Activated CD8-positive, alpha-beta T cell treated with anti-CD3 and anti-CD28 coated beads, Interleukin-2, amount 10 ng/mL, durations not matched to agents 7 days and 5 days (primary cell): ENCODE measurements at regions not wholly inside any gene's neighbourhood (a gene's known extent, or its start where the extent isn't known, plus 50 kb on each side); places are given as distances from the start of the nearest gene placed in this dataset.
"Not testable (repeated sequence)": the region's sequence is repeated elsewhere in the genome, so short reads cannot be mapped to it uniquely, and the experiment has no call there.

Experiments
- ATAC-seq: fragments of 150-1000 bp; cut with Tn5 transposase; one replicate; pipeline ENCODE4 v1.10.0; 2021; ENCODE audit warnings: moderate library complexity
- CTCF ChIA-PET: fragments of 350-600 bp; sonication (Branson Sonifier 250); formaldehyde crosslinking; loops from one replicate; lab custom pipeline; 2021; ENCODE audit warnings: antibody characterized with exemption; lab: Charles Lee
- POLR2A ChIA-PET: fragments of 350-600 bp; sonication (Branson Sonifier 250); formaldehyde crosslinking; loops from one replicate; lab custom pipeline; 2021; ENCODE audit warnings: antibody characterized with exemption; lab: Charles Lee
- DNase-seq: peaks from one replicate; pipeline ENCODE4 v3.0.0-alpha.2; 2020
- H3K27ac Mint-ChIP-seq: one replicate; pipeline ENCODE4 v1.8.0; 2021; ENCODE audit warnings: mild to moderate bottlenecking, mixed read lengths
- H3K27me3 Mint-ChIP-seq: one replicate; pipeline ENCODE4 v1.8.0; 2021; ENCODE audit warnings: low read depth, mixed read lengths
- H3K36me3 Mint-ChIP-seq: one replicate; pipeline ENCODE4 v1.8.0; 2021; ENCODE audit warnings: low read depth, mixed read lengths
- H3K4me1 Mint-ChIP-seq: one replicate; pipeline ENCODE4 v1.8.0; 2021; ENCODE audit warnings: low read depth, mixed read lengths
- H3K4me3 Mint-ChIP-seq: one replicate; pipeline ENCODE4 v1.8.0; 2021; ENCODE audit warnings: mild to moderate bottlenecking, mixed read lengths
- H3K9me3 Mint-ChIP-seq: one replicate; pipeline ENCODE4 v1.8.0; 2022; ENCODE audit warnings: mixed read lengths; ENCODE audit not compliant: insufficient read depth

DNA sequence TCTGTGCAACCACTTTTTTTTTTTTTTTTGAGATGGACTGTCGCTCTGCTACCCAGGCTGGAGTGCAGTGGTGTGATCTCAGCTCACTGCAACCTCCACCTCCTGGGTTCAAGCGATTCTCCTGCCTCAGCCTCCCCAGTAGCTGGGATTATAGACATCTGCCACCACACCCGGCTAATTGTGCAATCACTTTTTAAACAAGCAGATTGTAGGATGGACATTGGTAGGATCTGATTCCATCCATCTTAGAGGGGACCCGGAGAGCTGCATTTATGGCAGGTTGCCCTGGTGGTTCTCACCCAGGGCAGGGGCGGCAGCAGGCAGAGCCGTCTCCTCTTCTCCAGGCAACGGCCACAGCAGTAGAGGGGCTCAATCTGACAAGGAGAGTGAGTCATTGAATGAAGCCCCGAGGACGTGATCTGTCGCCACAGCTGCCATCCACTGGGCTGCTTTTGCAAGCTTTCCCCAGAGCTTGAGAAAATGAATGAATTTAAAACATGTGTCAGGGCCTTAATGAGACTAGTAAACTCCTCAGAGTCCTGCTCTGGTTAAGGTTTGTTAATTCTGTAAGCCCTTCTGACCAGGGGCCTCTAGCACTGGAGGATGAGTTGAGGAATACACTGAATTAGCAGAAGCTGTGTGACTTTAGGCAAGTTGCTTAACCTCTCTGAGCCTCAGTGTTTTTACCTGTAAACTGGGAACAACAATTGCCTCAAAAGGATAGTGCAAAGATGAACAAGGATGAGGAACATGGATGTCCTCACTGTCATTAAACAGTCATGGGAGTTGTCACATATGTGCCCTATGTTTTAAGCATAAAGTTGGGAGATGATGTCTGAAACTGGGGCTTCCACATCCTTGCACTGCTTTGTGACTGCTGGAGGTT is 129.1 kb downstream of the ASB7 start:
- Mint-ChIP-seq H3K4me1 (no peaks in the 10 kb centered on the region), H3K27ac (no peak overlapping the region), H3K27me3 (no peaks in the 10 kb centered on the region), H3K9me3 (no peaks in the 10 kb centered on the region), H3K4me3 (no peak overlapping the region), H3K36me3 (no peaks in the 10 kb centered on the region)
- ChIA-PET CTCF (no interaction called here), POLR2A (no interaction called here)
- ATAC-seq (no peak), DNase-seq (peak; percentile 8)

DNA sequence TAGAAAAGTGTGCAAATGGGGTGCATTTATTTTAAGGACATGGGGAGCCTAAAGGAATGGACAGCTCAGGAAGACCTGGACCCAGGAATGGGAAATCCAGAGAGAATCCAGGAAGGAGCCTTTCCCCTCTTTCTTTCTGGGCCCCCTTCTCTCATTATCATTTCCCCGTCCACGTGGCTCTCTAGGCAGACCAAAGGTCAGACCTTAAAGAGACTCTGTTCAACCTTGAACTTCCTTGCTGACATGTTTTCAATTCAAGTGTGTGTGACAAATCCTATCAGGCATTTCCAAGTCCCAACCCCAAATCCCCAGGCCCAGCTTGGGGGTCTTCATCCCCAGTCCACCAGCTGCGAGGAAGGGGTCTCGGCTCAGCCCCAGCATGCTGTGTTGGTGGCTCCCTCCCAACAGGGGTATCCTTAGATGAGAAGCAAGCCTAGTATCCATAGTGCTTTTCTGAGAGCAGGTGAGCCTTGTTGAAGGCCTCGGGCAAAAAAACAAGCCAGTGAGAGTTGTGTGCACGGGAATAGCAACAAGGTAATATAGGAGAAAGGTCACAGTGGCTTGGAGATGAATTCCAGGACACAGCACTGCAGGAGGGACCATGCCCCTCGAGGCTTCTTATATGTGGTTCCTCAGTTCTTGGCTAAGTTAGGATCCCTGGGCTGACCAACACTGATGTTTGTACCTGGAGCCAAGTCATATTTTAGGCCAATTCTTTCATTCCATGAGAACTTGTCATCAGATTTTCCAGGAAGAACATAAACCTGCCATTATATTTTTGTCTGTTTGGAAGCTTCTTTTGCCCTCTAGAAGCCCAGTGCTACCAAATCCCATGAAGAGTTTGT is 130.0 kb downstream of the ASB7 start:
- CTCF ChIA-PET, result no interaction called here
- DNase-seq, result peak; percentile 9
- no peaks in the 10 kb centered on the region for H3K9me3 Mint-ChIP-seq
- H3K36me3 Mint-ChIP-seq, result no peaks in the 10 kb centered on the region
- POLR2A ChIA-PET, result no interaction called here
- no peak overlapping the region for H3K4me3 Mint-ChIP-seq
- H3K27me3 Mint-ChIP-seq, result no peaks in the 10 kb centered on the region
- ATAC-seq, result no peak
- no peaks in the 10 kb centered on the region for H3K4me1 Mint-ChIP-seq
- H3K27ac Mint-ChIP-seq, result no peak overlapping the region

DNA sequence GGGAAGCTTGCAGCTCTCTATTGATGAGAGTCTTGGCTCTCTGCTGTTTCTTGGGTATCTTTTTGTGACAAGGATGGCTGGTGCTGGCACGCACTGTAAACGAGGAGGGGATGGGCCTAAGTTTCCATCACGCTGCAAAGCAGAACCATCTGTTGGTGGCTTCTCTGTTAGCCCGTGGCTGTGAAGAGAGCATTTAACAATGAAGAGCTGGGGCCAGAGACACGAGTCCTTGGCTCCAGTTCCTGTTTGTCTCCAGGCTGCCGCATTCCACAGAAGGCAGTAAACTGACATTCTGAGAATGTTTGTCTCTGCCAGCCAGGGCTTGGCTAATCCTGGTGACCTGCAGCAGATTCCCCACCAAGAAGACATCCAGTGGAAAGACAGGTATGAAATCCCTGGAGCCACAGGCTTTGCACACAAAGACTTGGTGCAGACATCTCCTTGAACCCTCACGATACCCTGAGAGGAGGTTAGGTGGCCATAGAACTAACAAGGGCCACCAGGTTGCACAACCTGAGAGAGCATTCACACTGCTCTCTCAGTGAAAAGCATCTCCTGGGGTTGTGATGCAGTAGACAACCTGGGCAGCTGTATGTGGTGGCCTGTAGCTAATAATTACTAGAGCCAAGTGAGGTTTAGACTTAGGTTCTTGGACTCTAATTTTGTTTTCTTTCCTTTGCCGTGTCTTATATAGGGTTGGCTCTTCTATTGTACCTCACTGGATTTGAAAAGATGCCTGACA is 130.9 kb downstream of the ASB7 start:
- Mint-ChIP-seq H3K27ac (no peak overlapping the region), H3K36me3 (no peaks in the 10 kb centered on the region), H3K9me3 (no peaks in the 10 kb centered on the region), H3K4me3 (no peak overlapping the region), H3K4me1 (no peaks in the 10 kb centered on the region), H3K27me3 (no peaks in the 10 kb centered on the region)
- ChIA-PET POLR2A (no interaction called here), CTCF (no interaction called here)
- DNase-seq (peak; percentile 10), ATAC-seq (no peak)

DNA sequence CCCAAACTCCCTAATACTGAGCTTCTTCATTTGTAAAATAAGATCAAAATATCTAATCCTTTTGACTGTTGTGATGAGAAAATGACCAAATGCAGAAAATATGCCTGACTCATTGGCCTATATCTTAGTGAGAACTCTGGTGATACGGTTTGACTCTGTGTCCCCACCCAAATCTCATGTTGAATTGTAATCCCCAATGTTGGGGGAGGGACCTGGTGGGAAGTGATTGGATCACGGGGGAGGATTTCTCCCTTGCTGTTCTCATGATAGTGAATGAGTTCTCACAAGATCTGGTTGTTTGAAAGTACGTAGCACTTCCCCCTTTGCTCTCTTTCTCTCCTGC is 131.4 kb downstream of the ASB7 start:
- H3K27me3 Mint-ChIP-seq, H3K9me3 Mint-ChIP-seq, DNase-seq, H3K4me1 Mint-ChIP-seq, POLR2A ChIA-PET, H3K36me3 Mint-ChIP-seq, H3K4me3 Mint-ChIP-seq, CTCF ChIA-PET, H3K27ac Mint-ChIP-seq, ATAC-seq: not testable (repeated sequence)

DNA sequence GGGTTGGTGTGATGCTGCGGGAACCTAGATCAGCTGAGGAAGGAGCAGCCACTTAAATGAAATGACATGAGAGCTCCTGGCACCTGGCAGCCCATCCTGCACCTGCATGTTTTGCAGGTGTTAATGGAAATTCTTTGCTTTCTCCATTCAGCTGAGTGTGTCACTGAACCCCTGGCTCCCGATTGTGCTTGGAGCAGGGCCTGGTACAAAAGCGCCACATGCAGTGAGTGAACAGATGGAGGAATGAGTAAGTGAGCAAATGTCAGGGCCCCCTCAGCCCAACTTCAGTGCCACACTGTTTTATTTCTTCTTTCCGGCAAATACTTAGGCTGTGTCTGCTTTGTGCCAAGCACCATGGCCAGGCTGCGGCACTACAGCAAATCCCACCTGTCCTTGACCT is 132.2 kb downstream of the ASB7 start:
- Mint-ChIP-seq H3K27me3 (no peaks in the 10 kb centered on the region), H3K9me3 (no peaks in the 10 kb centered on the region), H3K4me3 (no peak overlapping the region), H3K27ac (no peak overlapping the region), H3K36me3 (no peaks in the 10 kb centered on the region), H3K4me1 (no peaks in the 10 kb centered on the region)
- POLR2A ChIA-PET, result no interaction called here
- CTCF ChIA-PET, result no interaction called here
- DNase-seq (no peak), ATAC-seq (no peak)

DNA sequence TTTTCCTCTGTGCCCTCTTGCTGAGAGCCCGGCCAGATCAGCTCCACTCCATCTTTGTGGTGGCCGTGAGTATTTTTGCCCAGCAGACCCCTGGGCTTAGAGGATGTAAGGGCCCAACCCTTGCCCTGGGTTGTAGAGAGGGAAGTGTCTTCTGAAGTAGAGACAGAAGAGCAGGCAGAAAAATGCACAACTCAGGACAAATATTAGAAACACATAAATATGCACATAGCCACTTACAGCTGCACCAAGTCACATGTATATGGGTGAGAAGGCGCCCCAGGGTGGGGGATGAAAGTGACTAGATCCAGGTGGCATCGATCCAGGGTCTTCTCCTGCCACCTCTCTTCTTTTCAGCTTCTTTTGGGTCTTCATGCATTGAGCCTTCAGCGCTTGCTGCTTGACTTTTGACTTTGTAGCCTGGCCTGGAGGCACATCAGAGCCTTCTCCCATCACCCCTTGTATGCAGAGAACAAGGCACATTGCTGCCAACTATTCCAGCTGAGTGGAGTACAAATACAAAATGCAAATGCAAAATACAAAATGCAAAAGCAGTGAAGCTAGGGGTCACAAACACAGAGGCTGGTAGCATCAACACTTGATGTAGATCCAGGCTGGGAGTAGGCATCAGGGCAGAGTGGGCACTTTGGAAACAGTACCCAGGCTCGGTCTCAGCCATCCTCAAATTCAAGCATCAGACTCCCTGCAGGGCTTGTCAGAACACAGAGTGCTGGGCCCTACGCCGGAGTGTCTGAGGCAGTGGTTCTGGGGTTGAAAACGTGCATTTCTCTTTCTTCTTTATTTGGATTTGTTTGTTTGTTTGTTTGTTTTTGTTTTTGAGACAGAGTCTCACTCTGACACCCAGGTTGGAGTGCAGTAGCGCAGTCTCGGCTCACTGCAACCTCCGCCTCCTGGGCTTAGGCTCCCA is 133.0 kb downstream of the ASB7 start:
- Mint-ChIP-seq H3K4me3 (no peak overlapping the region), H3K27me3 (no peaks in the 10 kb centered on the region), H3K4me1 (no peaks in the 10 kb centered on the region), H3K27ac (no peak overlapping the region), H3K9me3 (no peaks in the 10 kb centered on the region), H3K36me3 (no peaks in the 10 kb centered on the region)
- no peak for ATAC-seq
- CTCF ChIA-PET, result no interaction called here
- POLR2A ChIA-PET, result no interaction called here
- DNase-seq, result no peak

DNA sequence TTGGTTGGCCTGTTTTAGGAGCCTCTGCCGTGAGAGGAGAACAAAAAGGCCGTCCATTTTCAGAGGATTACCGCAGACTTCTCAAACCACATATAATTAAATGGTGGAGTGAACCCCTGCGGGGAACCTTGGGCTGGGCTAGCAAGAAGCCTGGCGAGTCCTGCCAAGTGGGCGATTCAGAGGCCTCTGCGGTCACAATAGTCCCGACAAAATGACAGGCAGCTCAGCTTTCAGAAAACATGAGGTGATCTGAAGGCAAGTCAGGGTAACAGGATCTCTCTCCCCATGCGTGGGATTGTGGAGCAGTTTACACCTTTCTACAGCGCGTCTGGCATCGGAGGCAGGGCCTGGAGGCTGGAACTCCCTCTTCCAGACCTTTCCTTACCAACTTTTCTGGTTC is 134.8 kb downstream of the ASB7 start:
- H3K27me3 Mint-ChIP-seq, result peaks cover 5% of the 10 kb centered on the region
- CTCF ChIA-PET, result no interaction called here
- no peak for DNase-seq

DNA sequence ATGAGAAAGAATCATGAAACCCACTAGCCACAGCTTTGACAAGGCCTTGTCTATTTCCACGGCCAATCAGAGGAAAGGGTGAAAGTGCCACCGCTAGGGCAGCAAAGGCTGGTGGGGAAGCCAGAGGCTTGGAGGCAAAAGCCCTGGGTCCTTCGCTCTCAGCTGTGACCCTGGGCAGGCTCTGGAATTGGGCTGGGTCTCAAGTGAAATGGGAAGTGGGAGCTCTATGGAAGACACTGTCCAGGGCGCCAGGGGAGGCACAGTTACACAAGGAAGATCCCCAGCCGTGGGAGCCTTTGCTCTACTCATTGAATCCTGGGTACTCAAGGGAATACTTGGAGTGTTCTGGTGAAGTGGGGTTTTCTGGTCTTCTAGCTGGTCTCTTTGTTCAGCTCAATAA is 136.2 kb downstream of the ASB7 start:
- no peak overlapping the region for H3K4me3 Mint-ChIP-seq
- no peak for ATAC-seq
- POLR2A ChIA-PET, result no interaction called here
- H3K36me3 Mint-ChIP-seq, result no peaks in the 10 kb centered on the region
- H3K27ac Mint-ChIP-seq, result no peak overlapping the region
- no peak for DNase-seq
- H3K27me3 Mint-ChIP-seq, result peaks cover 13% of the 10 kb centered on the region
- CTCF ChIA-PET, result no interaction called here
- no peaks in the 10 kb centered on the region for H3K9me3 Mint-ChIP-seq
- no peaks in the 10 kb centered on the region for H3K4me1 Mint-ChIP-seq

More for the DNA sequence above, 134.8 kb downstream of the ASB7 start:
- no peaks in the 10 kb centered on the region for H3K36me3 Mint-ChIP-seq
- no peaks in the 10 kb centered on the region for H3K4me1 Mint-ChIP-seq
- no peaks in the 10 kb centered on the region for H3K9me3 Mint-ChIP-seq
- POLR2A ChIA-PET, result no interaction called here
- ATAC-seq, result no peak
- H3K4me3 Mint-ChIP-seq, result no peak overlapping the region
- H3K27ac Mint-ChIP-seq, result no peak overlapping the region

DNA sequence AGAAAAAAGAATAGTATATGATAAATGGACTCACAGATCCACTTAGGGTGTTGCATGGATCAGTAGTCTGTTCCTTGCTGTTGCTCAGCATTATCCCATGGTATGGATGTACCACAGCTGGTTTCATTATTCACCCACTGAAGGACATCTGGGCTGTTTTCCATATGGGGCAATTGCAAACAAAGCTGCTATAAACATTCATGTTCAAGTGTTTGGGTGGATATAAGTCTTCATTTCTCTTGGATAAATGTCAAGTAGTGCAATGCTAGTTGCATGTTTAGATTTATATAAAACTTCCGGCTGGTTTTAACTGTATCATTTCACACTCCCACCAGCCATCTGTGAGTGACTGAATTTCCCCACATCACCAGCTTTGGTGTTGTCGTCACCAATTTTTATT is 137.7 kb downstream of the ASB7 start:
- POLR2A ChIA-PET, result no interaction called here
- Mint-ChIP-seq H3K9me3 (no peaks in the 10 kb centered on the region), H3K27ac (no peak overlapping the region), H3K4me3 (no peak overlapping the region), H3K36me3 (no peaks in the 10 kb centered on the region), H3K27me3 (peaks cover 19% of the 10 kb centered on the region), H3K4me1 (no peaks in the 10 kb centered on the region)
- ATAC-seq (no peak), DNase-seq (no peak)
- CTCF ChIA-PET, result interaction anchor here (1.2 kb wide), 1 partner anchor 268 kb away, joined by 3 read pairs; no protein-coding TSS in a partner anchor

DNA sequence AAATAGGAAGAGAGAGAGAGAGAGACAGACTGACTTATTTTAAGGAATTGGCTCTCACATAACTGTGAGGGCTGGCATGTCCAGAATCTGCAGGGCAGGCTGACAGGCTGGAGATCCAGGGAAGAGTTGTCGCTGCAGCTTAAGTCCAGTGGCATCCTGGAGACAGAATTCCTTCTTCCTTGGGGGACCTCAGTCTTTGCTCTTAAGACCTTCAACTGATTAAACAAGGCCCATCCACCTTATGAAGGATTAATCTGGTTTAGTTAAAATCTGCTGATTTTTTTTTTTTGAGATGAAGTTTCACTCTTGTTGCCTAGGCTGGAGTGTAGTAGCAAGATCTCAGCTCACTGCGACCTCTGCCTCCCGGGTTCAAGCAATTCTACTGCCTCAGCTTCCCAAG is 128.0 kb upstream of the ALDH1A3 start:
- POLR2A ChIA-PET, result no interaction called here
- Mint-ChIP-seq H3K27ac (no peak overlapping the region), H3K36me3 (no peaks in the 10 kb centered on the region), H3K4me3 (no peak overlapping the region), H3K27me3 (peaks cover 29% of the 10 kb centered on the region), H3K4me1 (no peaks in the 10 kb centered on the region), H3K9me3 (peaks cover 6% of the 10 kb centered on the region)
- CTCF ChIA-PET, result no interaction called here
- DNase-seq (no peak), ATAC-seq (no peak)

DNA sequence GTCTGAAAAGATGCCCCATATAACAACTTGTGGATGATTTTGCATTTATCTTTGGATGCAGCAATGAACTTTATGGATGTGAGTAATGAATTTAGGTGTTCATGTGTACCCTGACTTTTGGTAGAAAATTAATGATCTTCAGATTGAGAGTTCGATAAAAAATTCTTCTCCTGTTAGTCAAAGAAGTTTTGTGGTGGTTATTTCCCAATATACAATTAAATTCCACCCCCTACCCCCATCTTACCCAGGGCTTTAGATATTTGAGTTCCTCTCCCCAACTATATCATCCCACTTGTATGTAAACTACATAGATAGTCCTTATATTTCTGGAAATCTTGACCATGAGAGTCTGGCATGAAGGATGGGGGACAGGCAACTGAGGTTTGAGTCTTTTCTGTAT is 126.1 kb upstream of the ALDH1A3 start:
- Mint-ChIP-seq H3K4me3 (no peak overlapping the region), H3K27me3 (peaks cover 37% of the 10 kb centered on the region), H3K27ac (no peak overlapping the region), H3K36me3 (no peaks in the 10 kb centered on the region), H3K9me3 (no peaks in the 10 kb centered on the region), H3K4me1 (no peaks in the 10 kb centered on the region)
- ChIA-PET POLR2A (no interaction called here), CTCF (no interaction called here)
- no peak for DNase-seq
- ATAC-seq, result no peak
